Fibroblast of lung (primary cell): ENCODE measurements at regions not wholly inside any gene's neighbourhood (a gene's known extent, or its start where the extent isn't known, plus 50 kb on each side); places are given as distances from the start of the nearest gene placed in this dataset.

Source experiments
- DNase-seq, 2 donors: peaks; one replicate each; pipeline versions ENCODE4 v3.0.0 to v3.0.0-alpha.2; 2010; ENCODE audit warnings: low read depth in 2 of 2
- H2AFZ ChIP-seq: 2 replicates; pipeline ENCODE4 v1.5.1; 2012; ENCODE audit warnings: low read length, control low read depth, inconsistent platforms
- H3K27ac ChIP-seq: 2 replicates; pipeline ENCODE4 v1.5.1; 2011; ENCODE audit warnings: low read length, control low read depth; ENCODE audit not compliant: insufficient read depth
- H3K27me3 ChIP-seq: 2 replicates; pipeline ENCODE4 v1.5.1; 2011; ENCODE audit warnings: mild to moderate bottlenecking, low read length; ENCODE audit not compliant: control insufficient read depth, insufficient read depth
- H3K36me3 ChIP-seq: 2 replicates; pipeline ENCODE4 v1.5.1; 2011; ENCODE audit warnings: low read length; ENCODE audit not compliant: control insufficient read depth, insufficient read depth
- H3K4me1 ChIP-seq: 2 replicates; pipeline ENCODE4 v1.5.1; 2011; ENCODE audit warnings: low read length; ENCODE audit not compliant: control insufficient read depth, insufficient read depth; ENCODE audit errors: extremely low read depth
- H3K4me2 ChIP-seq: 2 replicates; pipeline ENCODE4 v1.5.1; 2011; ENCODE audit warnings: low read length, control low read depth; ENCODE audit not compliant: insufficient read depth; ENCODE audit errors: extremely low read depth
- H3K4me3 ChIP-seq, 4 experiments: fragments of 200-600 bp in 1 of 4; sonication (generic) in 1 of 4; replicated peaks in 1 of 4; 2 replicates each; pipeline ENCODE4 v1.5.1; 2011 to 2016; ENCODE audit warnings: low read length in 4 of 4, low read depth in 3 of 4, mild to moderate bottlenecking in 3 of 4, control low read depth in 2 of 4, inconsistent platforms in 1 of 4, mixed read lengths in 1 of 4; ENCODE audit not compliant: insufficient read depth in 1 of 4; ENCODE audit errors: control extremely low read depth in 1 of 4
- H3K79me2 ChIP-seq: 2 replicates; pipeline ENCODE4 v1.5.1; 2012; ENCODE audit warnings: mild to moderate bottlenecking, low read length, inconsistent platforms; ENCODE audit not compliant: control insufficient read depth, insufficient read depth
- H3K9ac ChIP-seq: 2 replicates; pipeline ENCODE4 v1.5.1; 2011; ENCODE audit warnings: mild to moderate bottlenecking, low read length, control low read depth; ENCODE audit not compliant: insufficient read depth
- H3K9me3 ChIP-seq: 2 replicates; pipeline ENCODE4 v1.5.1; 2012; ENCODE audit warnings: low read depth, low read length; ENCODE audit not compliant: control insufficient read depth, insufficient read depth
- H4K20me1 ChIP-seq: 2 replicates; pipeline ENCODE4 v1.5.1; 2011; ENCODE audit warnings: low read length; ENCODE audit not compliant: control insufficient read depth, insufficient read depth; ENCODE audit errors: extremely low read depth
- EZH2 ChIP-seq: IDR thresholded peaks from 2 replicates; pipeline ENCODE4 v1.5.1; 2012; ENCODE audit warnings: low read length, control low read depth, mild to moderate bottlenecking; ENCODE audit errors: missing control alignments
- TF ChIP-seq, protein P1 (sequence below), 2 donors: IDR thresholded peaks in 1 of 2; conservative IDR thresholded peaks in 1 of 2; 1 replicate in 1 of 2; 2 replicates in 1 of 2; pipeline ENCODE4 v1.5.1; 2011 to 2012; ENCODE audit warnings: low read length in 2 of 2, control low read depth in 1 of 2, inconsistent platforms in 1 of 2, low read depth in 1 of 2, mild to moderate bottlenecking in 1 of 2

DNA sequence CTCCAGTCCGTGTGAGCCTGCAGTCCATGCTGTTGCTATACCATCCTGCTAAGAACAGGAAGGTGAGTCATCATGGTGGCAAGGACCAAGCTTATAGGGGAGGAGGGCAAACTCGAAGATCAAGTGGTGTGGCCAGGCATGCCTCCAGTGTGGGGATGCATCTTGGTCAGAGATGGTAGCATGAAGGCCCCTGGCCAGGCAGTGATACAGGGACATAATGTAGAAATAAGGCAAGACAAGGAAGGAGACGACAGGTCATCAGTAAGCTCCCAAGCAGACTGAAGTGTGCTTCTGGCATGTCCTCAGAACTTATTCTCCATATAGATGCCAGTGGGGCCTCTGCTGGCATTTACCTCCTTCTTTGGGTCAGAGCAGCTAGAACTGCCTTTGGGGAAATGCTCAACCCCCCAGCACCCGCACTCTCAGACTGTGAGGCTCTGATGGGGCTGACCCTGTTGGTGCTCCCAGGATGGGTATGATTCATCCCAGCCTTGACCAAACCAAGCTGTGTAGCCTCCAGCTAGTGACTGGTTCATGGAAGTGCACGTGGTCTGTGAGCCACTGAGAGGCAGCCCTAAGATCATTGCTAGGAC, 52.5 kb upstream of the ATP2B2 start:
- Histone ChIP-seq H3K36me3 (no peaks in the 10 kb centered on the region), H4K20me1 (no peaks in the 10 kb centered on the region), H3K79me2 (no peaks in the 10 kb centered on the region), H2AFZ (no peak overlapping the region), H3K4me3 (no peak overlapping the region), H3K9ac (no peak overlapping the region), H3K27me3 (no peaks in the 10 kb centered on the region), H3K4me2 (no peak overlapping the region), H3K9me3 (no peaks in the 10 kb centered on the region), H3K4me1 (no peaks in the 10 kb centered on the region), H3K27ac (no peak overlapping the region)
- TF ChIP-seq EZH2: no peak
- TF ChIP-seq, protein P1, sequence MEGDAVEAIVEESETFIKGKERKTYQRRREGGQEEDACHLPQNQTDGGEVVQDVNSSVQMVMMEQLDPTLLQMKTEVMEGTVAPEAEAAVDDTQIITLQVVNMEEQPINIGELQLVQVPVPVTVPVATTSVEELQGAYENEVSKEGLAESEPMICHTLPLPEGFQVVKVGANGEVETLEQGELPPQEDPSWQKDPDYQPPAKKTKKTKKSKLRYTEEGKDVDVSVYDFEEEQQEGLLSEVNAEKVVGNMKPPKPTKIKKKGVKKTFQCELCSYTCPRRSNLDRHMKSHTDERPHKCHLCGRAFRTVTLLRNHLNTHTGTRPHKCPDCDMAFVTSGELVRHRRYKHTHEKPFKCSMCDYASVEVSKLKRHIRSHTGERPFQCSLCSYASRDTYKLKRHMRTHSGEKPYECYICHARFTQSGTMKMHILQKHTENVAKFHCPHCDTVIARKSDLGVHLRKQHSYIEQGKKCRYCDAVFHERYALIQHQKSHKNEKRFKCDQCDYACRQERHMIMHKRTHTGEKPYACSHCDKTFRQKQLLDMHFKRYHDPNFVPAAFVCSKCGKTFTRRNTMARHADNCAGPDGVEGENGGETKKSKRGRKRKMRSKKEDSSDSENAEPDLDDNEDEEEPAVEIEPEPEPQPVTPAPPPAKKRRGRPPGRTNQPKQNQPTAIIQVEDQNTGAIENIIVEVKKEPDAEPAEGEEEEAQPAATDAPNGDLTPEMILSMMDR (conservative IDR thresholded peaks at IDR 0.05 in 1 of 2, IDR thresholded peaks at IDR 0.05 in 1 of 2; ENCODE audit: low read depth in 1 of 2, low read length in 2 of 2): no peak
- DNase-seq: peak in 1 of 2 donors; percentile 71

DNA sequence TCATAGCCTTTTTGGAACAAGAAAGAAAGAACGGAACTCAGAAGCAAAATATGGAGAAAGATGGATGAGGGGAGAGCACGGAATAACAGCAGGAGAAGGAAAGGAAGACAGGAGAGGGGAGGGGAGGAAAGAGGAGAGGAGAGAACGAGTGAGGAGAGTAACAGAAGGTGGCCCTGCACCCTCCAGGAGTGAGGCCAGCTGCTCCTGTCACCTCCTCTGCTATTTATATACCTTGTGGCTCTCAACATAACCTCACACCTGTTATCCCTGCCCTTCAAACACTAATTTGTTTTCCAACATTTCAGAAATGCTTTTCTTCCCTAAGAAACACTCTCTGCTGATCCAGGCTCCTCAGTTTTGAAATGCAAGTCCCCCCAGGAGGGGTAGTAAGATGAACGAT, 53.4 kb upstream of the ATP2B2 start:
- Histone ChIP-seq H4K20me1 (no peaks in the 10 kb centered on the region), H3K4me1 (no peaks in the 10 kb centered on the region), H3K9ac (no peak overlapping the region), H3K79me2 (no peaks in the 10 kb centered on the region), H3K4me3 (no peak overlapping the region), H3K27ac (no peak overlapping the region), H2AFZ (no peak overlapping the region), H3K27me3 (no peaks in the 10 kb centered on the region), H3K9me3 (no peaks in the 10 kb centered on the region), H3K36me3 (no peaks in the 10 kb centered on the region), H3K4me2 (no peak overlapping the region)
- no peak for DNase-seq
- TF ChIP-seq, protein P1 (conservative IDR thresholded peaks at IDR 0.05 in 1 of 2, IDR thresholded peaks at IDR 0.05 in 1 of 2; ENCODE audit: low read depth in 1 of 2, low read length in 2 of 2): no peak
- TF ChIP-seq EZH2: no peak

DNA sequence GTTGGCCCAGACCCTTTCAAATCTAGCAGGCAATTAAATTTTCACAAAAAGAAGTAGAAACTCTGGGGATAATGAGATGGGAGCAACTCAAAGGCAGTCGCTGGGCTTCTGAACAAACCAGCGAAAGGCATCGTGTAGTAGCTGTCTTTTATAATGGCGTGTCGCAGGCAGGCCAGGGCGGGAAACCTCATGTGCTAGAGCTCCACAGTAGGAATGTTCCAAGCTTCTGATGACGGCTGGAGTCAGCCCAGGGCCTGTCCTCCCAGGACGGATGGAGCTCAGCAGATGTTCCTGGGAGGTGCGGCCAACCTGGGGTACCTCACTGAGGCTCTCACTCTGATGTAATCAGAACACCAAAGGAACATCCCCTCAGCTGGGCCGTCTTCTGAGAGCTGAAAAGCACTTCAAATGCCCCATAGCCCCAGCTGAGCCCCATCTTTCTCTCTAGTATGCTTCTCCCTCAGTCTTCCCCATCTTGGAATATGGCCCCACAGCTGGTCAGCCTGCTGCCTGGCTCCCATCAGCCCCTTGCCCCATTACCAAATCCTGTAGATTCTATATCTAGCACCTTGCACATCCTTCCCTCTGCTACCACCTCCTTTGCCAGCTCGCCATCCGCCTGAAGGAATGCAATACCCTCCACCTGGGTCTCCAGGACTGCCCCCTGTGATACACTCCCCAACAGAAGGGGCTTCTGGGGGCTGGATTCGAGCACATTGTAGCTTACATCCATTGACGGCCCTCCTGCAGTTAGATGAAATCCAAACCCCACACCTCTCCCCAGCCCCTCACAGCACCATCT, 54.9 kb upstream of the ATP2B2 start:
- Histone ChIP-seq H3K36me3 (no peaks in the 10 kb centered on the region), H3K9me3 (no peaks in the 10 kb centered on the region), H3K79me2 (no peaks in the 10 kb centered on the region), H2AFZ (no peak overlapping the region), H3K4me1 (no peaks in the 10 kb centered on the region), H3K9ac (no peak overlapping the region), H3K27me3 (no peaks in the 10 kb centered on the region), H3K4me3 (no peak overlapping the region), H3K4me2 (no peak overlapping the region), H3K27ac (no peak overlapping the region), H4K20me1 (no peaks in the 10 kb centered on the region)
- TF ChIP-seq, protein P1 (conservative IDR thresholded peaks at IDR 0.05 in 1 of 2, IDR thresholded peaks at IDR 0.05 in 1 of 2; ENCODE audit: low read depth in 1 of 2, low read length in 2 of 2): no peak
- TF ChIP-seq EZH2: no peak
- DNase-seq: no peak
